NT2/D1 (cell line): ENCODE measurements at regions not wholly inside any gene's neighbourhood (a gene's known extent, or its start where the extent isn't known, plus 50 kb on each side); places are given as distances from the start of the nearest gene placed in this dataset.

ENCODE experiments used
- SUZ12 ChIP-seq: IDR thresholded peaks from 2 replicates; pipeline ENCODE4 v1.6.1; 2011; ENCODE audit not compliant: insufficient read length, insufficient read depth; ENCODE audit errors: extremely low read depth
- YY1 ChIP-seq: IDR thresholded peaks from 2 replicates; pipeline ENCODE4 v1.6.1; 2011; ENCODE audit not compliant: insufficient read length, insufficient read depth
- ZNF274 ChIP-seq: IDR thresholded peaks from 2 replicates; pipeline ENCODE4 v1.6.1; 2011; ENCODE audit warnings: mild to moderate bottlenecking, low read depth, low read length

DNA sequence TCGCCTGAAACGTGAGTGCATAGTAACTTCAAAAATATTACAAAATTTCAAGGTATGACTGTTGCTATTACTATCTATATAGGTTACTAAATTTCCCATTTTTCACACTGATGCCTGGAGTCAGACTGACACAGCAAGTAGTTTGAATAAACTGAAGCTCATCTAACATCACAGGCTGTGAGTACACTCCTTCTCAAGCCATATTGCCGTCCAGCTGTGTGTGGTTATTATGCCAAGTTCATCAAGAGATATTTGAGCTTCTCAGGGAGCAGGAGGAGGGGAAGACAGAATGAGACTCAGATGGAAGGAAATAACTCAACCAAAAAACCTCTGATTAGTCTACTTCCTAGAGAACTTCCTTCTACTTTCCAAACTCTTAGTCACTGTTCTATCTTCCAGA lies 473.9 kb downstream of the TOX3 start:
- TF ChIP-seq YY1 = no peak
- TF ChIP-seq ZNF274 = no peak
- no peak for TF ChIP-seq SUZ12
